Upper lobe of right lung (tissue), 1 donor: ENCODE measurements at regions not wholly inside any gene's neighbourhood (a gene's known extent, or its start where the extent isn't known, plus 50 kb on each side); places are given as distances from the start of the nearest gene placed in this dataset.
"Not testable (repeated sequence)": the region's sequence is repeated elsewhere in the genome, so short reads cannot be mapped to it uniquely, and the experiment has no call there.

Experiments
- ATAC-seq: fragments of 200-7000 bp; cut with Tn5 transposase; one replicate; pipeline ENCODE4 v1.9.1; 2020; ENCODE audit warnings: mild to moderate bottlenecking, moderate library complexity
- DNase-seq: peaks from one replicate; pipeline ENCODE4 v3.0.0-alpha.2; 2020
- H3K27ac ChIP-seq: fragments of 200-600 bp; one replicate; pipeline ENCODE4 v1.8.0; 2022
- H3K27me3 ChIP-seq: fragments of 200-600 bp; one replicate; pipeline ENCODE4 v1.8.0; 2022; ENCODE audit warnings: mild to moderate bottlenecking
- H3K36me3 ChIP-seq: fragments of 200-600 bp; one replicate; pipeline ENCODE4 v1.8.0; 2022
- H3K4me1 ChIP-seq: fragments of 200-600 bp; one replicate; pipeline ENCODE4 v1.8.0; 2022
- H3K4me3 ChIP-seq: fragments of 200-600 bp; one replicate; pipeline ENCODE4 v1.8.0; 2022; ENCODE audit warnings: mild to moderate bottlenecking
- H3K9me3 ChIP-seq: fragments of 200-600 bp; one replicate; pipeline ENCODE4 v1.8.0; 2022
- intact Hi-C: fragments of 100-400 bp; cut with DNase I; formaldehyde crosslinking; loops from one replicate; pipeline ENCODE4 v1.11.0; 2022
- TF ChIP-seq, protein P1 (sequence below): fragments of 200-600 bp; IDR thresholded peaks from one replicate; pipeline ENCODE4 v1.8.0; 2022; ENCODE audit warnings: antibody characterized with exemption
- donor health status: DM: no; HTN: yes; CAD: no; lungs with severe emphysema.

DNA sequence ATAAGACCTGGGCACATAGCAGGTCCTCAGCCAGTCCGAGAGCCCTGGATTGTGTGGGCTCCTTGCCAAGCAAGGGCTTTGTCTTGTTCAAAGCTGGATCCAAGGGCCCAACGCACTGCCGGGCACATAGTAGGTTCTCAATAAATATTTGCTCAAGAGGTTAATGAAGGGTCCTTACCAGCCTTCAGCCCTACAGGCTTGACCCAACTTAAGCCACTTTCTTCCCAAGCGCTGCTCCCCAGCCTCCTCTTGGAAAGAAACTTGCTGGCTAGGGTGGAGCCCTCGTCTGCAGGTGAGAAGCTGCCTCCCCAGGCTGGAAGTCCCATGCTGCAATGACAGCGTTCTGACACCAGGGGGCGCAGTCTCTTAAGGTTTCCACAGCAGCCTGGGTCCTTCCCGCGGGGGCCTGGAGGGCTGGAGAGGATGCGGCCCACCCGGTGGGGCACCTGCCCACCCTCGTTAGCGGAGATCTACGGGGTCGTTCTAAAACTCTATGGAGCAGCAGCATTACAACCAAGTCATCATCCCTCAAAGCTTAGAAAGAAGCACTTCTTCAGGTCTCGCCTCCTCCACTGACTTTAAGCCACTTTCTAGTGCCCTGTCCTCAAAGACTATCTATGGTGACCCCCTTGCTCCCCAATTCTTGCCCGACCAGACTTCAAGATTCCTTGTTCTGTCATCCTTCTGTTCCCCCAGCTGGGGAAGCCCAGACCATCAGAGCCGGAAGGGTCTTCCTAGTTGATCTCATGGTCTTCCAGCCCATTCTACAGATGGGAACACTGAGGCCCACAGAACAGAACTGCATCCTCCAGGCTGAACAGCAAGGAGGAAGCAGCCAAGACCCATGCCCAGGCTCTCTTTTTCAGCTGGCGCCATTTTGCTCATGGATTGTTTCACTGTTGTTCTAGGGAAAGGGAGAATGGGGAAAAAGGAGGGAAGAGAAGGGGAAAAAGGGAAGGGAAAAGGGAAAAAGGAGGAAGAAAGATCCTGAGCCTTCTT is 115.4 kb downstream of the LHX2 start:
- no peaks in the 10 kb centered on the region for H3K36me3 ChIP-seq
- intact Hi-C loops, result no loop called here
- no peaks in the 10 kb centered on the region for H3K27me3 ChIP-seq
- H3K4me1 ChIP-seq, result no peaks in the 10 kb centered on the region
- TF ChIP-seq, protein P1, sequence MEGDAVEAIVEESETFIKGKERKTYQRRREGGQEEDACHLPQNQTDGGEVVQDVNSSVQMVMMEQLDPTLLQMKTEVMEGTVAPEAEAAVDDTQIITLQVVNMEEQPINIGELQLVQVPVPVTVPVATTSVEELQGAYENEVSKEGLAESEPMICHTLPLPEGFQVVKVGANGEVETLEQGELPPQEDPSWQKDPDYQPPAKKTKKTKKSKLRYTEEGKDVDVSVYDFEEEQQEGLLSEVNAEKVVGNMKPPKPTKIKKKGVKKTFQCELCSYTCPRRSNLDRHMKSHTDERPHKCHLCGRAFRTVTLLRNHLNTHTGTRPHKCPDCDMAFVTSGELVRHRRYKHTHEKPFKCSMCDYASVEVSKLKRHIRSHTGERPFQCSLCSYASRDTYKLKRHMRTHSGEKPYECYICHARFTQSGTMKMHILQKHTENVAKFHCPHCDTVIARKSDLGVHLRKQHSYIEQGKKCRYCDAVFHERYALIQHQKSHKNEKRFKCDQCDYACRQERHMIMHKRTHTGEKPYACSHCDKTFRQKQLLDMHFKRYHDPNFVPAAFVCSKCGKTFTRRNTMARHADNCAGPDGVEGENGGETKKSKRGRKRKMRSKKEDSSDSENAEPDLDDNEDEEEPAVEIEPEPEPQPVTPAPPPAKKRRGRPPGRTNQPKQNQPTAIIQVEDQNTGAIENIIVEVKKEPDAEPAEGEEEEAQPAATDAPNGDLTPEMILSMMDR, result peak; percentile 99
- H3K9me3 ChIP-seq, result no peaks in the 10 kb centered on the region
- no peak overlapping the region for H3K4me3 ChIP-seq
- DNase-seq, result peak; percentile 84
- H3K27ac ChIP-seq, result no peak overlapping the region
- ATAC-seq, result peak; percentile 88

GRCh38 chr9:124128568-124129166 is 117.1 kb downstream of the LHX2 start:
- H3K36me3 ChIP-seq, result no peaks in the 10 kb centered on the region
- no peaks in the 10 kb centered on the region for H3K27me3 ChIP-seq
- no peak overlapping the region for H3K27ac ChIP-seq
- H3K4me1 ChIP-seq, result no peaks in the 10 kb centered on the region
- TF ChIP-seq, protein P1, result no peak
- ATAC-seq (no peak), DNase-seq (no peak)
- no peaks in the 10 kb centered on the region for H3K9me3 ChIP-seq
- intact Hi-C loops, result no loop called here
- no peak overlapping the region for H3K4me3 ChIP-seq

DNA sequence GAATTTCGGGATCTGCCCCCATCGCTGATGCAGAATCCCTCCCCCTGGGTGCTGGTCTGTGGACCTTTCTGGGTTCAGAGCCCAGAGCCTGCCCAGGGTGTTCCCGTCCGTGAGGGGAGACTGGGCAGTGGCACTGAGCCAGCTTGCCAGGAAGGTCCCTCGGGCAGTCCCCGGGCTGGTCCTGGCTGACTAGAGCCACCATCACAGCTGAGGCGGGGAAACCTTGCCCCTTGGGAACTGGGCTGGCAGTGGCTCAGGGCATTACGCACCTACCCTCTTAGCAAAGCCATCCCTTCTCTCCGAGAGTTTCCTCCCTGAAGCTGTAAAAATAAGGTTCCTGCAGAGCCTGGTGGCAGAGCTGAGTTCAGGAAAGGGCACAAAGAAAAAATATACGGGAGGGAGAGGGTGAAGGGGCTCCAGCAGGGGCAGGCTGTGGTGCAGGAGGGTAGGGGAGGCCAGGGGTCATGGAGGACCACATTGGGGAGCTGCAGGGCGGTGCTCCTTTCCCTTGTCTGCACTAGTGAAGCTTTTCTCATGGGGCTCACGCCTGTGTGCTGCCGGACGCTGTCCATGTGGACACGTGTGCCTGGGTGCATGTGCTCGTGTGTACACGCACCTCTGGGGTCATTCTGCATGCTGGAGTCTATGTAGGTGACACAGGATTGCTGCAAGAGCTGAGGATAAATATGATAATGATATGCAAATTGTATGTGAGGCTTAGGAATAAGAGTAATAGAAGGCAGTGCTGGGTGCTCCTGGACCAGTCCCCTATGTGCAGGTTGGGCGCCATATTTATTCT is 118.9 kb downstream of the LHX2 start:
- Histone ChIP-seq H3K4me1 (no peaks in the 10 kb centered on the region), H3K4me3 (no peak overlapping the region), H3K9me3 (no peaks in the 10 kb centered on the region), H3K27me3 (no peaks in the 10 kb centered on the region), H3K27ac (no peak overlapping the region), H3K36me3 (no peaks in the 10 kb centered on the region)
- intact Hi-C loops, result no loop called here
- TF ChIP-seq, protein P1, result no peak
- DNase-seq (no peak), ATAC-seq (no peak)

GRCh38 chr9:124131518-124131917 is 120.0 kb downstream of the LHX2 start:
- H3K27ac ChIP-seq, H3K9me3 ChIP-seq, DNase-seq, H3K27me3 ChIP-seq, H3K4me3 ChIP-seq, ATAC-seq, H3K36me3 ChIP-seq, intact Hi-C loops, H3K4me1 ChIP-seq: not testable (repeated sequence)

GRCh38 chr9:124132671-124133147 is 121.1 kb downstream of the LHX2 start:
- TF ChIP-seq, protein P1, result no peak
- Histone ChIP-seq H3K27me3 (no peaks in the 10 kb centered on the region), H3K9me3 (no peaks in the 10 kb centered on the region), H3K36me3 (no peaks in the 10 kb centered on the region), H3K4me1 (no peaks in the 10 kb centered on the region), H3K4me3 (no peak overlapping the region), H3K27ac (no peak overlapping the region)
- ATAC-seq (no peak), DNase-seq (no peak)
- intact Hi-C loops, result no loop called here
